ENCODE measurements at regions not wholly inside any gene's neighbourhood (a gene's known extent, or its start where the extent isn't known, plus 50 kb on each side); places are given as distances from the start of the nearest gene placed in this dataset.
"Not testable (repeated sequence)": the region's sequence is repeated elsewhere in the genome, so short reads cannot be mapped to it uniquely, and the experiment has no call there.

GRCh38 chr2:7835151-7835550 is 846.7 kb upstream of the ID2 start:
- DNase-seq = no peak

DNA sequence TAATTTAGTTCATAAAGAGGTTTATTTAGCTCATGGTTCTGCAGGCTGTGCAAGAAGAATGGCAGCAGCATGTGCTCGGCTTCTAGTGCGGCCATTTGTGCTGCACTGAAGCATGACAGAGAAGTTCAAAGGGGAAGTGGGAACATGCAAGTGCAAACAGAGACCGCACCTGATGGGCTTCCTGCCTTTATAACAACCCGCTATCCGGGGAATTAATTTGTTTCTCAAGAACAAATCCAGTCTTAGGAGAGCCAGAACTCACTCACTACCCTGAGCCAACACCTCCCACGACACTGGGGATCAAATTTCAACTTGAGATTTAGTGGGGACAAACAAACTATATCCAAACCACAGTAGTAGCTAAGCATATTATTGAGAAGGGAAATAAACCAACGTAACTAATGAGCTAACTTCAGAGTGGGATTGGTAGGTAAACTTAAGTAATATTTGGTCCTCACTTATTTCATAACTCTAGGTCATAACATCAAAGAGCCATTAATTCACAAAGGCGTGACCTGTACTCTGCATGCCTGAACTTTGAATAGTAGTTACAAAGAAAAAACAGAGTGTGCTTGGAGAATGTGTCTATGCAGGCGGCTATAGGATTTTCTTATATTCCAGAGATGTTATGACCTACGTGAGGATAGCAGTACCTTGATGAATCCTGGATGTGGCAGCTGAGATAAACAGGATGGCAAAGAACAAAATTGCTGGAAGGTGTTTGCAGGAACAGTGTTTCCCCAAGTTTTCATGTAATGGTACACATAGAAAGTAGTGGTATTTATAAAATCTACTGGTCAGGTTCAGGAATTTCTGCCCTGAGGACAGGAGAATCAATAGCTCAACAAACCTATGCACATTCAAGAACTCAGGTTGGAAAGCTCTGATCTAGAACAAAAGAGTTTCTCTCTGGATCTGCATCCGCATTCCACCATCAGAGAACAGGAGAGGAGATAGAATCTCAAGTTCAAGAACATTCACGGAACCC is 845.9 kb upstream of the ID2 start:
- DNase-seq = no peak

DNA sequence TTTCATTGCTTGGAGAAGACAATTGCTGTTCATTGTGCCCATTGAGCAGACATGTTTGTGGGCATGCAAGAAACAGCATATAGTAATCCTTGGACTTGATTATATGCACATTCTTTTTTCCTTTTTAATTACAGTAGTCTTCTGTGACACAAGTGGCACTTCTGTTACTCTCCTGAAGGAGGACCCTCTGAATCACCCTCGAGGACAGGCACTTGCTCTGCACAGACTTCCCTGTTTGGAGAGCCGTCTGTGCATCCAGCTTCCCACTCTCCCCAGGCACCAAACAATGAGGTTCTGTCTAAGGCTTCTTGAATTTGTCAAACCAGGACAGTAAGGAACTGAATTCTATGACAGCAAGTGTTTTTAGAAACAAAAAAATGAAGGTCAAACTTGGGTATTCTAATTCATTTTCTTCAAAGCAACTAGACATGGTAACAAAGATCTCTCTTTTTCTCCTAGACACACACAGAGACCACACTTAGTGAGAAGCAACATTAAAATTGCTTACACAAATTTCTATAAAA is 844.6 kb upstream of the ID2 start:
- no peak for DNase-seq

- DNase-seq = no peak
Observed at GRCh38 chr2:7838669-7839068, 843.2 kb upstream of the ID2 start.

DNA sequence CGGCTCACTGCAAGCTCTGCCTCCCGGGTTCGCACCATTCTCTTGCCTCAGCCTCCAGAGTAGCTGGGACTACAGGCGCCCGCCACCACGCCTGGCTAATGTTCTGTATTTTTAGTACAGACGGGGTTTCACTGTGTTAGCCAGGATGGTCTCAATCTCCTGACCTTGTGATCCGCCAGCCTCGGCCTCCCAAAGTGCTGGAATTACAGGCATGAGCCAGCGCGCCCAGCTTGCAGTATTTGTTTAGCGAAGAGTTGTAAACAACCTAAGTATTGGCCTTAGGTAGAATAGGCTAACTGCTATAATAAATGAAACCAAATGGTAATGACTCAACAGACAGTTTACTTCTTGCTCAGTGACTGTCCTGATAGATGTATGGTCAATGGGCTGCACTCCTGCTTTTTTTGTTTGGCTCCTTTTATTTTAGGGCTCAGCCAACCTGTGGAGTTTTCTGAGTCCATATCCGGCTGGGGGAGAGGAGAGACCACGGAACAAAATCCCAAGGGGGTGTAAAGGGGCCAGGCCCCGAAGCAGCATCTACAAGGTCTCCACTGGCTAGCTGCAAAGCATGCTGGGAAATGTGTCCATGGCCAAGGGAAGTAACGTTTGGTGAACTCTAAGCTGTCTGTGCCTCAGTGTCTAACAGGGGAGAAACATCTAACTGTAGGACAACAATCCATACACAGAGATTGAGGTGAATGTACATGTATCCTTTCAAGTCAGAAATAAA is 841.0 kb upstream of the ID2 start:
- no peak for DNase-seq

DNA sequence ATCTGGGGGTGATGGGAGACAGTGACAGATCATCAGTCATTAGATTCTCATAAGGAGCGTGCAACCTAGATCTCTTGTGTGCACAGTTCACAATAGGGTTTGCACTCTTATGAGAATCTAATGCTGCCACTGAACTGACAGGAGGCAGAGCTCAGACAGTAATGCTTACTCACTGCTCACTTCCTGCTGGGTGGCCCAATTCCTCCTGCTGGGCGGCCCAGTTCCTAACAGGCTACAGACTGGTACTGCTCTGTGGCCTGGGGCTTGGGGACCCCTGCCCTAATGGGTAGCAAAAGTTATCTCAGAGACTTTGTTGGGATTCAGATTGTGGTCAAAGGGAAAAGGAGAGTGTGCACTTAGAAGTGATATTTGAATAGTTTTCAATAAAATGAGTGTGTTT is 840.1 kb upstream of the ID2 start:
- DNase-seq = no peak

GRCh38 chr2:7844414-7844965 is 837.4 kb upstream of the ID2 start:
- DNase-seq = no peak

GRCh38 chr2:7845332-7845731 is 836.5 kb upstream of the ID2 start:
- DNase-seq = no peak

DNA sequence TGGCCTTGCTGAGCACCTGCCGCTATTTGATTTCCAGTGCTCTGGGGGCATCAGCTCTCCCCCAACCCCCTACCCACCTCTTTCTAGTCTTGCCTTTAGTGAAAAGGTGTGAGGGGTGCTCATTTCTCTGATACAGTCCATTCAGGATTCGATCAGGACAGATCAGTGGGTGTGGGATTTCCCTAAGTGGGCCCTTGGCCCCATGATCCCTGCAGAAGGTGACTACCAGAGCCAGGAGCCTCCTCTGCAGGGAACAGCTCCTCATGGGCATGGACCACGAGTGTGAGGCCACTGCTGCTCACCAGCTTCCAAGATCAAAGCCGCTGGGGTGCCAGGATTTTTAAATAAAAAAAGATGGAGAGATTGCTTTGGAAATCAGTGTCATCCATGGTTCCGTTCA is 835.2 kb upstream of the ID2 start:
- DNase-seq = no peak

- no peak for DNase-seq
Observed at GRCh38 chr2:7847321-7847720, 834.5 kb upstream of the ID2 start.

GRCh38 chr2:7849027-7849426 is 832.8 kb upstream of the ID2 start:
- no peak for DNase-seq

DNA sequence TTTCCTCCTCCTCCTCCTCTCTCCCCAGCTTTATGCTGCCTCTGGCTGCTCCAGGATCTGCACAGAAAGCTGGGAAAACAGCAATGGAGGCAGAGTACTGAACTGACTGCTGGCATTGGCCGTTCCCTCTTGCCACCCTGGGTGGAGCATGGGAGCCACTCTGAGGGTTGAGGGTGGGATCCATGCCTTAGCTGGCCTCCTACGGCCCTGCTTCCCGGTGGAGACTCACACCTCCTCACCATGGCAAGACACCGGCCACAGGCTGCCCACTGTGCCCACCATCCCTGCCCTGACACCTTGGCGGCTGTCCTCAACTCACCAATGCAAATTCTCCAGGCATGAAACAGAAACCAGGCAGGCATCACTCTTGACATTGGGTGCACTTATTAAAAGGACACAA is 832.3 kb upstream of the ID2 start:
- no peak for DNase-seq

- no peak for DNase-seq
Observed at GRCh38 chr2:7852546-7852945, 829.3 kb upstream of the ID2 start.

DNA sequence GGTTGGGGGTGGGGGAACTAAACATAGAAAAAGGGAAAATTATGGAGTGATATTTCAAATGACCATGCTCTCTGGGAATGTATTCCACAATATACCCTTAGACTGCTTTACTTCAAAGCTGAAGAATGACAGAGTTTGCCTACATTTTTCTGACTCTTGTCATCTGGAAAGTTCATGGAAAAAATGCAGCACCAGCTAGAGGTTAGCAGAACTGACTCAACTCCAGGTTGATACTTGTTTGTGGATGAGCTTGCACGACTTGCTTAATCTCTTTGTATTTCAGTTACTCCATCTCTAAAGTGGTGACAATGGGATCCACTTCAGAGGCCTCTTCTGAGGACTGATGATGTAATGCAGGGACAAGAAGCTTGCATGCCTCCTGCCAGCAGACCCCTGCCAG is 824.0 kb upstream of the ID2 start:
- DNase-seq = no peak

GRCh38 chr2:7858624-7859023 is 823.2 kb upstream of the ID2 start:
- no peak for DNase-seq

DNA sequence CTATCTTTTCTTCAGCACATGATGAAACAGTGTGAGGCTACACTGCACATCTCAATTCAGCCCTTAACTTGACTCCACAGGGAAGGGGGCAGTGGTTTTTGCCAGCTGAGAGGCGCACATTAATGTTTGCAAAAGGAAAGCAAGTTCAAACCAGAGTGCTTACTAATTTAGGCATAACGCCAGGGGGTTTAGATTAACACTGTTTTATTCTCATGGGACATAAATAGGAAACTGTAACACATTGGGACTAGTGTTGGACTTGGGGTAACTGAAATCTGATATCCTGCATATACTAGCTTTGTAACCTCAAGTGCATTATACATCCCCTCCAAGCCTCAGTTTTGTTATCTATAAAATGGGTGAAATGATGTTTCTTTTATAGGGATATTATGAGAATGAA is 821.2 kb upstream of the ID2 start:
- DNase-seq = no peak

DNA sequence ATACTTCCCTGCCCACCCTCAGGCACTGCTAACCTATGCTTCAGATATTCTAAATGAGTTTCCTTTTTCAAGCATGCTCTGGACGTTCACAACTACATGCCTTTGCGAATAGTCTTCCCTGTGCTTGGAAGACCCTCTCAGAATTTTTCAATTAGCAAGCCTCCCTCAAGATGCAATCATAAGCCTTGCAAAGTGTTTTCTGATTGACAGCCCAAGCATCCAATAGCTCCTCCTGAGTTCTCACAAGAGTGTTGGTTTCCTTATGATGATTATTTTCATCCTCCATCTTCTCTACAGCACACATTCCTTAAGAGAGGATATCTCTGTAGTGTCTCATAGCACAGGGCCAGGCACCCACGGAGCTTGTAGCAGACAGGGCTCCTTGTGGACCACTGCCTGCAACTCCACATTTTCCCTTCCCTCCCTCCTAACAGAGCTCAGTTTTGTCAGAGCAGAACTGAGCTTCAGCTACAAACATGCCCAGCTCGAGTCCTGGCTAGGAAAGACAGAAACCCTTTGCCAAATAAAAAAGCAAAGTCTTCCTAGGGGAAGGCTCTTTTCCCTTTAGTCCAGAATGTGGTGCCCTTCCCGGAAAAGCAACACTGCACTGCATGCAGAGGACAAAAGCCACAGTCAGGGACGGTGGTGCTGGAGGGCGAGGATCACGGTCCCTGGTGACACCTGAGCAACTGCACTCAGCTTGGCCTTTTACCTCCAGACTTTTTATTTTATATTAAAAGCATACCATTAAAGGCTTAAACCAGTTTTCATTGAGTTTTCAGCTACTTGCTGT is 819.8 kb upstream of the ID2 start:
- DNase-seq = no peak

DNA sequence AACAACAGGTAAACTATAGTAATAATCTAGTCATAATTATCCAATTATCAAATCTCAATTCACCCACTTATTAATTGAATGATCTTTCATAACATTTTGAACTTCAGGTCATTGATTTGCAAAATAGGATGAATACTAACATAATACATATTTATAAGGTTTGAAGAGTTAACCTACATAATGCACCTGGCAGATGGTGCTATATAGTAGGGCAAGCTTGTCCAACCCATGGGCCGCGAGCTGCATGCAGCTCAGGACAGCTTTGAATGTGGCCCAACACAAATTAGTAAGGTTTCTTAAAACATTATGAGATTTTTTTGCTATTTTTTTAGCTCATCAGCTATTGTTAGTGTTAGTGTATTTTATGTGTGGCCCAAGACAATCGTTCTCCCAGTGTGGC is 815.8 kb upstream of the ID2 start:
- DNase-seq = no peak

DNA sequence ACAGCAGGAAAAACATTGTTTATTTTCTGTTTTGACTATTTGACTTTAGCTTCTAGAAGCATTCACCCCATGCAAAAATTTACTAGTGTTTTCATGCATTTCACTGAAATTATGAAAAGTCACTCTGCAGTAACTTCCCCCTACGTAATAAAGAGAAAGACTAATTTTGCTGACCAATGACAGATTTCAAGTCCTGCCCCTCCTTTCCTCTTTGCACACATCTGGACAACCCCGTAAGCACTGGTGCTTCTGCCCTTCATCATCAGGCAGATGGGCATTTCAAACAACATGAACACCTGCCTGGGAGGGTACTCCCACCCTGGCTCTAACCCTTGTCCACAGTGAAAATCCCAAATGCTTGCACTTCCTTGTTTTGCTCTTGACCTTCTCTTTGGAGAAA is 815.0 kb upstream of the ID2 start:
- no peak for DNase-seq

DNA sequence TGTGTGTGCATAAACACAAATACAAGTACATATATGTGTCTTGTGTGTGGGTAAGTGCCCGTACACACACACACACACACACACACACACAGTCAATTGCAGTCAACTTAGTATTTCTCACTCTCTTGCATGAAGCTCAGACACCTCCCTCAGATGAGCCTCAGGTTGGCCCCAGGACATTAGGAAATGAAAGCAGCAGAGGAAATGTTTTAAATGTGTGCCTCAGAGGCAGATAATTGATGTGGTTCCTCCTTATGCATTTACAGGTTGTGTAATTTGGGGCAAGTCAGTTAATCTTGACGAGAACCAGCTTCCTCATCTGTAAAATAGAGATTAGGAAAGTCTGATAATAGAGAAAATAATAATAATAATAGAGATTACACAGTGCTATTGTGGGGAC is 814.0 kb upstream of the ID2 start:
- DNase-seq = no peak

- no peak for DNase-seq
Observed at GRCh38 chr2:7868836-7869235, 813.0 kb upstream of the ID2 start.

DNA sequence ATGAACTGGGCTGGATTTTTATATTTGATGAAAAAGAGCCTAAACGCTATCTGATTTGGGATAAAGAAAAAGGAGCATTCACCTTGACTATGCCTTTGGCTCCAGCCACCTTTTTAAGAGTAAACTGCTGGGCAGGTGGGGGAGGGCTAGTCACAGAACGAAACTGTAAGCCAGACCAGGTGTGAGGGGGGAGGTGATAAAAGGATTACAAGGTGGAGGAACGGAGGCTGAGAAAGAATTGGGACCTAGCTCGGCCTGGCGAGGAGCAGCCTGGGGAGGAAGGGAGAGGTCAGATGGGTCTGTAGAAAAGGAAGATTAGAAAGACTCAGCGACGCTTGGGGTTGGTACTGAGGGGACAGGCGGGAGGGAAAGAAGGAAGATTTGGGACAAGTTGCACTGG is 805.4 kb upstream of the ID2 start:
- not testable (repeated sequence) for DNase-seq

- DNase-seq = not testable (repeated sequence)
Observed at GRCh38 chr2:7878266-7878665, 803.6 kb upstream of the ID2 start.
